HPDE6-E6E7 (cell line): ENCODE measurements at regions not wholly inside any gene's neighbourhood (a gene's known extent, or its start where the extent isn't known, plus 50 kb on each side); places are given as distances from the start of the nearest gene placed in this dataset.
"Not testable (repeated sequence)": the region's sequence is repeated elsewhere in the genome, so short reads cannot be mapped to it uniquely, and the experiment has no call there.

Experiments used
- DNase-seq: peaks from one replicate; pipeline ENCODE4 v3.0.0; 2011; ENCODE audit warnings: missing footprints; ENCODE audit errors: extremely low spot score

DNA sequence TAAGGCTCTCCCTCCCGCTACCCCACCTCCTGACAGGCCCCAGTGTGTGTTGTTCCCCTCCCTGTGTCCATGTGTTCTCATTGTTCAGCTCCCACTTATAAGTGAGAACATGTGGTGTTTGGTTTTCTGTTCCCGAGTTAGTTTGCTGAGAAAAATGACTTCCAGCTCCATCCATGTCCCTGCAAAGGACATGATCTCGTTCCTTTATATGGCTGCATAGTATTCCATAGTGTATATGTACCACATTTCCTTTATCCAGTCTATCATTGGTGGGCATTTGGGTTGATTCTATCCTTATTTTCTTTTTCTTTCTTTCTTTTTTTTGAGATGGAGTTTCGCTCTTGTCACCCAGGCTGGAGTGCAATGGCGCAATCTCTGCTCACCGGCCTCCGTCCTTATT, 57.8 kb upstream of the RASSF3 start:
- not testable (repeated sequence) for DNase-seq

DNA sequence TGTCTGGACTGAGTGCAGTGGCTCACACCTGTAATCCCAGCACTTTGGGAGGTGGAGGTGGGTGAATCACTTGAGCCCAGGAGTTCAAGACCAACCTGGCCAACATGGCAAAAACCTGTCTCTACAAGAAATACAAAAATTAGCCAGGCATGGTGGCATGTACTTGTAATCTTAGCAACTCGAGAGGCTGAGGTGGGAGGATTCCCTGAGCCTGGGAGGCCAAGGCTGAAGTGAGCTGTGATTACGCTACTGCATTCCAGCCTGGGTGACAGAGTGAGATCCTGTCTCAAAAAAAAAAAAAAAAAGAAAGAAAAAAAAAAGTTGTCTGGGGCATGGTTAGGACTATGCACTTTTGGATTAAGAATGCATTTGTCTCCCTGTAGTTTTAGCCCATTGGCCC, 56.6 kb upstream of the RASSF3 start:
- DNase-seq, result not testable (repeated sequence)

DNA sequence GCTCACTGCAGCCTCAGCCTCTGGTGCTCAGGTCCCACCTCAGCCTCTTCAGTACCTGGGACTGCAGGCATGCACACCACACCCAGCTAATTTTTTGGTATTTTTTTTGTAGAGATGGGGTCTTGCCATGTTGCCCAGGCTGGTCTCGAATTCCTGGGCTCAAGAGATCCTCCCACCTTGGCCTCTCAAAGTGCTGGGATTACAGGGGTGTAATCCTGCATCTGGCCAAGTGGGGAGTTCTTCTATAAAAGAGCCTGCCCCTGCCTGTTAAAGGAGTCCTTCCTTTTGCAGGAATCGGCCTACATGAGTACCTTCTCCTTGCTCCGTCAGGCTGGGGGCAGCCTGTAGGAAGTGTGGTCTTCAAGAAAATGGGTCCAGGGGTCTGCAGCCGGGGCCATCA, 54.1 kb upstream of the RASSF3 start:
- DNase-seq, result no peak

DNA sequence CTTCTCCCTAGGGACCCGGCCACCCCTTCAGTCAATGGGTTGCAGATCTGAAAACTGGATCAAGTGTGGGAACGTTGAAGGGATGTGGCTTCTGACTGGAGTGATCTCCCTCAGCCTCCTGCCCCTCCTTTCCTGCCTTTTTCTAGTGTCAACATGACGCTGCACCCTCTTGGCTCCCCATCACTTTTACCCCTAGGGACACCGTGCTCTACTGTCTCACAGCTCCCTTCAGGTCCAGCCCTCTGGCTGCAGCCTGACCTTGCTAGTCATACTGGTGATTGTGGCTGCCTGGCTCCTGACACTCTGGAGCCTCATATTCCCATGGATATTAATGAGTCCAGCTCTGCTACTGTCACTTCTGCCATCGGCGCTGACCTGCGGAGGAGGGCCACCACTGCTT, 51.5 kb upstream of the RASSF3 start:
- DNase-seq, result no peak

DNA sequence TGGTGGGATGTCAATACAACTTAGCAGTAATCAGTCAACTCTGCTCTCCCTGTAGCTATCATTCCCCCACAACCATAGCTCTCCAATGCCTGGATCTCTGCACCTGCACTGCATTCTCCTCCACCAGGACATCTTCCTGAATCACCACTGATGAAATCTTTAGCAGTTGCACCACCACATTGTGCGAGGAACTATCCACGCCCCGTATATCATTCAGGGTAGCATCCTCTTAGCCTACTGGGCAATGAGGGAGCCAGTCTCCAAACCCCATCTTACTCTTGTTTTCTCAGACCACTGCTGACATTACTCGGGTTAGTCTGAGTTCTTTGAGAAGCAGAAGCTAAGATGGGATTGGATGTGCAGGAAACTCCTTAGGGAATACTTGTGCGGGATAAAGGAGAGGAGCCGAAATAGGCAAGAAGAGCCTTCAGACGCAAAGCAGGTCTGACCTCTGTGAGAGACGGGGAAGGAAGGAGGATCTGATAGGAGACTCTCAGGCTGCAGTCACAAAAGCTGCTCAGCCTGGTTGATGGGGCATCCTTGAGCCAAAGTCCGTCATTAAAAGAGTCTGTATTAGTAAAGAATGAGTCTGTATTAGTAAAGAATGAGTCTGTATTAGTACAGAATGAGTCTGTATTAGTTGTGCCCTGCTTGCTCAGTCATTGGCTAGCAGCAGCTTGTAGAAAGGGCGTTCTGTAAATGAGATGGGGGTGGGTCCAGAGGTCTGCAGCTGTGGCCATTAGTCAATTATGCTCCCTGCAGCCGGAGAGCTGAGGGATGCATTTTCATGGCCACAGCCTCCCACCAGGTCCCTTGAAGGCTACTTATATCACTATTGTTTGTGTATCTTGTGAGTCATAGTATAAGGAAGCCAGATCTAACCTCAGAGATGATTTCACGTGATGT, 49.6 kb upstream of the RASSF3 start:
- peak; percentile 52 for DNase-seq
